ENCODE measurements at regions not wholly inside any gene's neighbourhood (a gene's known extent, or its start where the extent isn't known, plus 50 kb on each side); places are given as distances from the start of the nearest gene placed in this dataset.

DNA sequence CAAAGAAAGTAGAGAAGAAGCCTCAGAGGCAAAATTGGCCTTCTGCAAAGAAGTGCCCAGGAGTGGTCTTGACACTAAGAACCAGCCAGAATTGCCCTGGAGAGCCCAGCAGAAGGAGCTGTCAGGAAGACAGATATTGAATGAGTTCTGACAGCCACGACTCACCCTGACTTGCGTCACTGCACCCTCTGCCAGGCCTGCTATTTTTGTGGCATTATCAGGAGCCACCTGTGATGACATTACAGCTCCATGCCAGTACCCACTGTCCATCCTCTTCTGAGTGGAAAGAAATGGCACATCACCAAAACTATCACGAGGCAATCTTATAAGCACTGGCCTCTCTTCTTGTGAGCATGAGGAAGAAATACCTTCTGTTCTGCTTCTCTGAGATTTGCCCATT is 67.7 kb downstream of the SMIM20 start:
- Histone ChIP-seq H3K9me3 (ENCODE audit: severe bottlenecking) (peaks cover 3% of the 10 kb centered on the region), H3K27me3 (ENCODE audit: insufficient read depth, low read depth, severe bottlenecking) (no peaks in the 10 kb centered on the region), H3K27ac (no peak overlapping the region), H3K36me3 (no peaks in the 10 kb centered on the region), H3K4me3 (ENCODE audit: low read depth, low read length) (no peak overlapping the region)
- DNase-seq: no peak
- no peak for TF ChIP-seq CTCF (IDR thresholded peaks at IDR 0.05; ENCODE audit: low read depth, low read length)

DNA sequence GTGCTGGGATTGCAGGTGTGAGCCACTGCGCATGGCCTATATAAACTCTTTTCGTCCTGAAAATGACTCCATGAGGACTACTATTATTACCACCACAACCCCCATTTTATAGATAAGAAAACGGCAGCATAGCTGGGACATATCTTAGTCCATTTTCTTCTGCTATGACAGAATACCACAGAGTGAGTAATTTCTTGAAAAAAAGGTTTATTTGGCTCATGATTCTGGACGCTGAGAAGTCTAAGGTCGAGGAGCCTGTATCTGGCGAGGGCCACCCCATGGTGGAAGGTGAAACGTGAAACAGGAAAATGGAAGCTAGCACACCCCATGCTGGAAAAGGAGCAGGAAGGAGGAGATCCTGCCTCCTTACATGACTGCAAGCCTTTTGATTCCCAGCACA is 68.9 kb downstream of the SMIM20 start:
- no peak for DNase-seq

DNA sequence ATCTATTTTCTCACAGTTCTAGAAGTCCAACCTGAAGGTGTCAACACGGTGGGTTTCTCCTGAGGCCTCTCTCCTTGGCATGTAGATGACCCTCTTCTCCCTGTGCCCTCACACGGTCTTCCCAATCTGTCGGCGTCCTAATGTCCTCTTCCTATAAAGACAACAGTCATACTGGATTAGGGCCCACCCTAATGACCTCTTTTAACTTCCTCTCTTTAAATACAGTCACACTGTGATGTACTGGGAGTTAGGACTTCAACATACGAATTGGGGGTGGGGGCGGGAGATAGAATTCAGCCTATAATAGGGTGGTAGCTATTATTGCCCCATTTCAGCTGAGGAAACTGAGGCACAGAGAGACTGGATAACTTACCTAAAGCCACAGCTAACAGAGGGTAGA is 70.2 kb downstream of the SMIM20 start:
- DNase-seq: no peak
- no peaks in the 10 kb centered on the region for H3K36me3 ChIP-seq
- peaks cover 6% of the 10 kb centered on the region for H3K9me3 ChIP-seq (ENCODE audit: severe bottlenecking)
- no peak overlapping the region for H3K27ac ChIP-seq
- H3K4me3 ChIP-seq (ENCODE audit: low read depth, low read length): no peak overlapping the region
- no peaks in the 10 kb centered on the region for H3K27me3 ChIP-seq (ENCODE audit: insufficient read depth, low read depth, severe bottlenecking)
- no peak for TF ChIP-seq CTCF (IDR thresholded peaks at IDR 0.05; ENCODE audit: low read depth, low read length)

More for the DNA sequence above, 68.9 kb downstream of the SMIM20 start:
- Histone ChIP-seq H3K4me3 (ENCODE audit: low read depth, low read length) (no peak overlapping the region), H3K9me3 (ENCODE audit: severe bottlenecking) (peaks cover 3% of the 10 kb centered on the region), H3K27ac (no peak overlapping the region), H3K36me3 (no peaks in the 10 kb centered on the region), H3K27me3 (ENCODE audit: insufficient read depth, low read depth, severe bottlenecking) (no peaks in the 10 kb centered on the region)
- TF ChIP-seq CTCF (IDR thresholded peaks at IDR 0.05; ENCODE audit: low read depth, low read length): no peak

- H3K4me3 ChIP-seq (ENCODE audit: low read depth, low read length): no peak overlapping the region
- no peak for TF ChIP-seq CTCF (IDR thresholded peaks at IDR 0.05; ENCODE audit: low read depth, low read length)
- peaks cover 6% of the 10 kb centered on the region for H3K9me3 ChIP-seq (ENCODE audit: severe bottlenecking)
- H3K27ac ChIP-seq: no peak overlapping the region
- H3K36me3 ChIP-seq: no peaks in the 10 kb centered on the region
- no peak for DNase-seq
- H3K27me3 ChIP-seq (ENCODE audit: insufficient read depth, low read depth, severe bottlenecking): no peaks in the 10 kb centered on the region
Observed at GRCh38 chr4:25984796-25985195, 70.8 kb downstream of the SMIM20 start.

- Histone ChIP-seq H3K27me3 (ENCODE audit: insufficient read depth, low read depth, severe bottlenecking) (no peaks in the 10 kb centered on the region), H3K9me3 (ENCODE audit: severe bottlenecking) (peaks cover 3% of the 10 kb centered on the region), H3K4me3 (ENCODE audit: low read depth, low read length) (no peak overlapping the region), H3K27ac (no peak overlapping the region), H3K36me3 (no peaks in the 10 kb centered on the region)
- no peak for TF ChIP-seq CTCF (IDR thresholded peaks at IDR 0.05; ENCODE audit: low read depth, low read length)
- DNase-seq: no peak
Observed at GRCh38 chr4:25986807-25987206, 72.8 kb downstream of the SMIM20 start.

- no peaks in the 10 kb centered on the region for H3K36me3 ChIP-seq
- no peaks in the 10 kb centered on the region for H3K27me3 ChIP-seq (ENCODE audit: insufficient read depth, low read depth, severe bottlenecking)
- no peak overlapping the region for H3K27ac ChIP-seq
- peaks cover 3% of the 10 kb centered on the region for H3K9me3 ChIP-seq (ENCODE audit: severe bottlenecking)
- no peak for TF ChIP-seq CTCF (IDR thresholded peaks at IDR 0.05; ENCODE audit: low read depth, low read length)
- no peak overlapping the region for H3K4me3 ChIP-seq (ENCODE audit: low read depth, low read length)
- DNase-seq: no peak
Observed at GRCh38 chr4:25991340-25991739, 77.3 kb downstream of the SMIM20 start.
